ENCODE measurements at regions not wholly inside any gene's neighbourhood (a gene's known extent, or its start where the extent isn't known, plus 50 kb on each side); places are given as distances from the start of the nearest gene placed in this dataset.

- no peak for TF ChIP-seq HDAC2 (IDR thresholded peaks at IDR 0.05; ENCODE audit: borderline replicate concordance in 1 of 2, low read depth in 2 of 2, low read length in 2 of 2)
- no peak for TF ChIP-seq EP300 (IDR thresholded peaks at IDR 0.05; ENCODE audit: borderline replicate concordance in 1 of 2, low read depth in 2 of 2, low read length in 2 of 2)
- TF ChIP-seq SIN3A (conservative IDR thresholded peaks at IDR 0.05 in 1 of 2, IDR thresholded peaks at IDR 0.05 in 1 of 2; ENCODE audit: low read depth in 1 of 2, low read length in 2 of 2) = no peak
- TF ChIP-seq POLR2A (IDR thresholded peaks at IDR 0.05; ENCODE audit: control extremely low read depth in 1 of 2, low read depth in 2 of 2, low read length in 2 of 2) = no peak
- TF ChIP-seq RFX5 (IDR thresholded peaks at IDR 0.05; ENCODE audit: borderline replicate concordance, low read depth, low read length) = no peak
- no peak for TF ChIP-seq TEAD4 (IDR thresholded peaks at IDR 0.05; ENCODE audit: low read depth, low read length)
Measured at GRCh38 chr7:97461596-97461995, 270.3 kb upstream of the TAC1 start.
